Breast epithelium (tissue), 3 donors: ENCODE measurements at regions not wholly inside any gene's neighbourhood (a gene's known extent, or its start where the extent isn't known, plus 50 kb on each side); places are given as distances from the start of the nearest gene placed in this dataset.

Experiments used
- POLR2A ChIP-seq: fragments of 450-650 bp; IDR thresholded peaks from one replicate; pipeline ENCODE4 v1.6.1; 2016; ENCODE audit warnings: antibody characterized with exemption, mild to moderate bottlenecking, moderate library complexity
- TF ChIP-seq, protein P1 (sequence below), 3 donors: fragments of 450-650 bp; IDR thresholded peaks; one replicate each; pipeline ENCODE4 v1.5.1; 2016 to 2017; ENCODE audit warnings: antibody characterized with exemption in 3 of 3, mild to moderate bottlenecking in 3 of 3, moderate library complexity in 3 of 3

DNA sequence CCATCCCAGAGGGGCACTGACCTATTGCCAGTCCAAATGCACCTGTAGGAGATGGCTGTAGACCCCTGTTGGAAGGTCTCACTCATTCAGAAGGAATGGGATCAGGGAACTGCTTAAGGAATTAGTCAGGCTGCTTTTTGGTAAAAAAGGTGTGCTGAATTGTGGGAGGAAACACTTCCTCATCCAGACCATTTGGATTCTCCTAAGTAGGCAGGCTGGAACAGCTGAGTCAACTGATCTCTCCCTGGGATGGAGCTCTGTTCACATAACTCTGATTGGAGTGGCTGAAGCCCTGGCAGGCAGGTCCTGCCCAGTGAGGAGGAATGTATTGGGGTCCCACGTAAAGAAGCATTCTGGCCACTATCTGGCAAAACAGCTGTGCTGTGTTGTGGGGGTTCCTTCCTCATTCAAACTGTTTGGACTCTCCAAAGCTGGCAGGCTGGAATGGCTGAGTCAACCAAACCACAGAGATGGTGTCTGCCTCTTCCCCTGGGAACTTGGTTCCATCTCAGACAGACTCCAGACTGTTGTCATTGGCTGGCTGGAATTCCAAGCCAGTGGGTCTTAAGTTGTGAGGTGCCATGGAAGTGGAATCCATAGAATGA lies 70.7 kb upstream of the PDC start:
- TF ChIP-seq, protein P1, sequence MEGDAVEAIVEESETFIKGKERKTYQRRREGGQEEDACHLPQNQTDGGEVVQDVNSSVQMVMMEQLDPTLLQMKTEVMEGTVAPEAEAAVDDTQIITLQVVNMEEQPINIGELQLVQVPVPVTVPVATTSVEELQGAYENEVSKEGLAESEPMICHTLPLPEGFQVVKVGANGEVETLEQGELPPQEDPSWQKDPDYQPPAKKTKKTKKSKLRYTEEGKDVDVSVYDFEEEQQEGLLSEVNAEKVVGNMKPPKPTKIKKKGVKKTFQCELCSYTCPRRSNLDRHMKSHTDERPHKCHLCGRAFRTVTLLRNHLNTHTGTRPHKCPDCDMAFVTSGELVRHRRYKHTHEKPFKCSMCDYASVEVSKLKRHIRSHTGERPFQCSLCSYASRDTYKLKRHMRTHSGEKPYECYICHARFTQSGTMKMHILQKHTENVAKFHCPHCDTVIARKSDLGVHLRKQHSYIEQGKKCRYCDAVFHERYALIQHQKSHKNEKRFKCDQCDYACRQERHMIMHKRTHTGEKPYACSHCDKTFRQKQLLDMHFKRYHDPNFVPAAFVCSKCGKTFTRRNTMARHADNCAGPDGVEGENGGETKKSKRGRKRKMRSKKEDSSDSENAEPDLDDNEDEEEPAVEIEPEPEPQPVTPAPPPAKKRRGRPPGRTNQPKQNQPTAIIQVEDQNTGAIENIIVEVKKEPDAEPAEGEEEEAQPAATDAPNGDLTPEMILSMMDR (IDR thresholded peaks at IDR 0.05): no peak
- TF ChIP-seq POLR2A: no peak
